GM23248 (cell line): ENCODE measurements at regions not wholly inside any gene's neighbourhood (a gene's known extent, or its start where the extent isn't known, plus 50 kb on each side); places are given as distances from the start of the nearest gene placed in this dataset.

Source experiments
- EZH2 ChIP-seq: fragments of 200-600 bp; sonication (generic); IDR thresholded peaks from 2 replicates; pipeline ENCODE4 v1.6.1; 2018; ENCODE audit warnings: antibody characterized with exemption, mild to moderate bottlenecking; ENCODE audit not compliant: insufficient read depth, poor library complexity, severe bottlenecking
- EZH2phosphoT487 ChIP-seq: fragments of 200-600 bp; sonication (generic); IDR thresholded peaks from 2 replicates; pipeline ENCODE4 v1.6.1; 2018; ENCODE audit warnings: antibody characterized with exemption, moderate library complexity, mild to moderate bottlenecking, low read depth; ENCODE audit not compliant: insufficient read depth

GRCh38 chr2:134161170-134161547 is 92.7 kb upstream of the MGAT5 start:
- TF ChIP-seq EZH2 (no peak), EZH2phosphoT487 (no peak)
